Coronary artery (tissue), 2 donors: ENCODE measurements at regions not wholly inside any gene's neighbourhood (a gene's known extent, or its start where the extent isn't known, plus 50 kb on each side); places are given as distances from the start of the nearest gene placed in this dataset.

ENCODE experiments used
- DNase-seq: peaks from one replicate; pipeline ENCODE4 v3.0.0-alpha.2; 2017; ENCODE audit warnings: low spot score
- H3K27ac ChIP-seq, 2 donors: fragments of 200-600 bp; sonication (generic); one replicate each; pipeline ENCODE4 v1.5.1; 2016 to 2019
- H3K4me3 ChIP-seq: fragments of 200-600 bp; sonication (generic); 2 replicates; pipeline ENCODE4 v1.5.1; 2016; ENCODE audit warnings: mild to moderate bottlenecking, moderate library complexity
- CTCF ChIP-seq: fragments of 200-600 bp; sonication (generic); IDR thresholded peaks from one replicate; pipeline ENCODE4 v1.5.1; 2019; ENCODE audit warnings: antibody characterized with exemption

- no peak for DNase-seq
- Histone ChIP-seq H3K4me3 (no peak overlapping the region), H3K27ac (no peak overlapping the region)
- no peak for TF ChIP-seq CTCF
These were observed 168.5 kb downstream of the ARRDC3 start for GRCh38 chr5:91214571-91214970.
